PFSK-1 (cell line): ENCODE measurements at regions not wholly inside any gene's neighbourhood (a gene's known extent, or its start where the extent isn't known, plus 50 kb on each side); places are given as distances from the start of the nearest gene placed in this dataset.

Experiments used
- POLR2AphosphoS5 ChIP-seq: IDR thresholded peaks from 2 replicates; pipeline ENCODE4 v1.6.1; 2012; ENCODE audit warnings: low read depth, mild to moderate bottlenecking, control low read depth, low read length, moderate library complexity
- SIN3A ChIP-seq: IDR thresholded peaks from 2 replicates; pipeline ENCODE4 v1.6.1; 2012; ENCODE audit warnings: mild to moderate bottlenecking, low read length, moderate library complexity, borderline replicate concordance; ENCODE audit not compliant: insufficient read depth
- TAF1 ChIP-seq: IDR thresholded peaks from 2 replicates; pipeline ENCODE4 v1.6.1; 2012; ENCODE audit warnings: low read length, control low read depth, borderline replicate concordance; ENCODE audit not compliant: insufficient read depth
- TF ChIP-seq, protein P1 (sequence below), 2 experiments: IDR thresholded peaks; 2 replicates each; pipeline versions ENCODE4 v1.6.1 to v1.8.0; 2011 to 2012; ENCODE audit warnings: low read depth in 2 of 2, low read length in 2 of 2, control low read depth in 1 of 2, inconsistent platforms in 1 of 2, mild to moderate bottlenecking in 1 of 2, moderate library complexity in 1 of 2; ENCODE audit not compliant: insufficient read depth in 1 of 2

DNA sequence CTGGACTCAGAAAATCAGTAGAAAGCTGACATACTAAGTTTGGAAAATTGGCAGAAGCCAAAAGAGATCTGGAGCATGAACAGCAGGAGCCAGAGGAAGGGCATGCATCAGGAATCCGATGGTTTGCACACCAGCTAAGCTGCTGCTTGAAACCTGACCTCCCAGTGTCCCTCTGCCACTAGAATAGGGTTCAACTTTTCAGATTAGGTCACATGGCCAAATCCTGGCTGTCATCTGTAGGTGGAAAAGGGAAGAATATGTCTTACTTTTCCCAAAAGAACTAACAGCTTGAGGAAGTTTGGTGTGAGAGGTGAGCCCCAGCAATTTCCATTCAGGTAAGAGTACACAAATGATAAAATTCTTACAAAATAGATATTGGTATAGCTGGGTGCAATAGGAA is 732.6 kb downstream of the RERGL start:
- no peak for TF ChIP-seq POLR2AphosphoS5
- no peak for TF ChIP-seq TAF1
- TF ChIP-seq, protein P1, sequence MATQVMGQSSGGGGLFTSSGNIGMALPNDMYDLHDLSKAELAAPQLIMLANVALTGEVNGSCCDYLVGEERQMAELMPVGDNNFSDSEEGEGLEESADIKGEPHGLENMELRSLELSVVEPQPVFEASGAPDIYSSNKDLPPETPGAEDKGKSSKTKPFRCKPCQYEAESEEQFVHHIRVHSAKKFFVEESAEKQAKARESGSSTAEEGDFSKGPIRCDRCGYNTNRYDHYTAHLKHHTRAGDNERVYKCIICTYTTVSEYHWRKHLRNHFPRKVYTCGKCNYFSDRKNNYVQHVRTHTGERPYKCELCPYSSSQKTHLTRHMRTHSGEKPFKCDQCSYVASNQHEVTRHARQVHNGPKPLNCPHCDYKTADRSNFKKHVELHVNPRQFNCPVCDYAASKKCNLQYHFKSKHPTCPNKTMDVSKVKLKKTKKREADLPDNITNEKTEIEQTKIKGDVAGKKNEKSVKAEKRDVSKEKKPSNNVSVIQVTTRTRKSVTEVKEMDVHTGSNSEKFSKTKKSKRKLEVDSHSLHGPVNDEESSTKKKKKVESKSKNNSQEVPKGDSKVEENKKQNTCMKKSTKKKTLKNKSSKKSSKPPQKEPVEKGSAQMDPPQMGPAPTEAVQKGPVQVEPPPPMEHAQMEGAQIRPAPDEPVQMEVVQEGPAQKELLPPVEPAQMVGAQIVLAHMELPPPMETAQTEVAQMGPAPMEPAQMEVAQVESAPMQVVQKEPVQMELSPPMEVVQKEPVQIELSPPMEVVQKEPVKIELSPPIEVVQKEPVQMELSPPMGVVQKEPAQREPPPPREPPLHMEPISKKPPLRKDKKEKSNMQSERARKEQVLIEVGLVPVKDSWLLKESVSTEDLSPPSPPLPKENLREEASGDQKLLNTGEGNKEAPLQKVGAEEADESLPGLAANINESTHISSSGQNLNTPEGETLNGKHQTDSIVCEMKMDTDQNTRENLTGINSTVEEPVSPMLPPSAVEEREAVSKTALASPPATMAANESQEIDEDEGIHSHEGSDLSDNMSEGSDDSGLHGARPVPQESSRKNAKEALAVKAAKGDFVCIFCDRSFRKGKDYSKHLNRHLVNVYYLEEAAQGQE (IDR thresholded peaks at IDR 0.05; ENCODE audit: insufficient read depth in 1 of 2, low read depth in 2 of 2, low read length in 2 of 2), result no peak
- no peak for TF ChIP-seq SIN3A
